GM12878 (cell line): ENCODE measurements at regions not wholly inside any gene's neighbourhood (a gene's known extent, or its start where the extent isn't known, plus 50 kb on each side); places are given as distances from the start of the nearest gene placed in this dataset.

Source experiments
- ATAC-seq: fragments of 200-7000 bp; cut with Tn5 transposase; 3 replicates; pipeline ENCODE4 v1.9.1; 2020; ENCODE audit warnings: mild to moderate bottlenecking, moderate library complexity
- BruUV-seq: library from RNA; stranded (reverse); fragments of 400-500 nt; replicated peaks from 2 replicates; lab custom pipeline; 2021; lab: Mats Ljungman, UMichigan
- CTCF ChIA-PET: fragments of 300-600 bp; sonication (Branson Sonifier 250); formaldehyde crosslinking; extraction: SDS; loops from one replicate; lab custom pipeline; 2021; ENCODE audit warnings: inconsistent platforms; lab: Yijun Ruan, JAX
- POLR2A ChIA-PET: fragments of 350-600 bp; formaldehyde crosslinking; extraction: SDS; loops from one replicate; lab custom pipeline; 2021; ENCODE audit warnings: inconsistent platforms; lab: Charles Lee
- RAD21 ChIA-PET: fragments of 300-600 bp; sonication (Branson Sonifier 250); formaldehyde crosslinking; loops from one replicate; lab custom pipeline; 2023; ENCODE audit warnings: antibody characterized with exemption; ENCODE audit not compliant: unreplicated experiment; lab: Charles Lee
- SMC1A ChIA-PET: fragments of 300-600 bp; sonication (Branson Sonifier 250); formaldehyde crosslinking; loops from one replicate; lab custom pipeline; 2023; ENCODE audit not compliant: unreplicated experiment, uncharacterized antibody; lab: Charles Lee
- DNase-seq: peaks from one replicate; pipeline ENCODE4 v3.0.0-alpha.2; 2011; ENCODE audit warnings: low read depth, low spot score
- FAIRE-seq: peaks from 3 replicates; lab custom pipeline; 2011; peaks lifted over from hg19 to GRCh38; lab: Jason Lieb, UNC
- H2AFZ ChIP-seq: 2 replicates; pipeline ENCODE4 v1.6.0; 2011; ENCODE audit warnings: low read depth, low read length, control low read depth; ENCODE audit not compliant: control insufficient read depth
- H3K27ac ChIP-seq: 2 replicates; pipeline ENCODE4 v1.5.1; 2011; ENCODE audit warnings: control low read depth; ENCODE audit not compliant: control insufficient read depth, insufficient read depth
- H3K27me3 ChIP-seq, 2 experiments: replicated peaks in 1 of 2; 2 replicates each; pipeline versions ENCODE4 v1.6.0 to v1.6.1; 2011; ENCODE audit warnings: low read length in 1 of 2; ENCODE audit not compliant: control insufficient read depth in 2 of 2, insufficient read depth in 2 of 2
- H3K36me3 ChIP-seq, 2 experiments: 2 replicates each; pipeline ENCODE4 v1.5.1; 2011; ENCODE audit warnings: low read length in 1 of 2; ENCODE audit not compliant: control insufficient read depth in 2 of 2, insufficient read depth in 2 of 2
- H3K4me1 ChIP-seq: 2 replicates; pipeline ENCODE4 v1.6.1; 2011; ENCODE audit warnings: mild to moderate bottlenecking, low read length, moderate library complexity, mixed read lengths; ENCODE audit not compliant: control insufficient read depth, insufficient read depth
- H3K4me2 ChIP-seq: 2 replicates; pipeline ENCODE4 v1.6.0; 2011; ENCODE audit warnings: control low read depth; ENCODE audit not compliant: control insufficient read depth, insufficient read depth
- H3K4me3 ChIP-seq: fragments of 200-600 bp; sonication (generic); 2 replicates; pipeline ENCODE4 v1.5.1; 2016
- H3K79me2 ChIP-seq: 2 replicates; pipeline ENCODE4 v1.6.0; 2011; ENCODE audit warnings: low read length; ENCODE audit not compliant: control insufficient read depth, insufficient read depth
- H3K9ac ChIP-seq: 2 replicates; pipeline ENCODE4 v1.8.0; 2011; ENCODE audit warnings: low read length, control low read depth, mixed read lengths; ENCODE audit not compliant: control insufficient read depth, insufficient read depth
- H3K9me3 ChIP-seq: replicated peaks from 3 replicates; pipeline ENCODE4 v1.5.1; 2011; ENCODE audit warnings: mild to moderate bottlenecking, low read length; ENCODE audit not compliant: control insufficient read depth, insufficient read depth
- H4K20me1 ChIP-seq: 2 replicates; pipeline ENCODE4 v1.6.0; 2011; ENCODE audit not compliant: control insufficient read depth, insufficient read depth
- ATF3 ChIP-seq: IDR thresholded peaks from 2 replicates; pipeline ENCODE4 v1.6.1; 2011; ENCODE audit warnings: low read depth, mild to moderate bottlenecking, low read length, moderate library complexity, borderline replicate concordance; ENCODE audit errors: extremely low read depth
- CBX3 ChIP-seq: fragments of 200-600 bp; sonication (generic); IDR thresholded peaks from 2 replicates; pipeline ENCODE4 v1.6.1; 2016; ENCODE audit warnings: low read depth, borderline replicate concordance
- EP300 ChIP-seq, 2 experiments: fragments of 150-350 bp in 1 of 2; IDR thresholded peaks; 2 replicates each; pipeline ENCODE4 v1.6.1; 2011 to 2012; ENCODE audit warnings: low read depth in 2 of 2, low read length in 2 of 2, borderline replicate concordance in 1 of 2, improper control_type of control experiment in 1 of 2, inconsistent platforms in 1 of 2; ENCODE audit not compliant: control insufficient read depth in 1 of 2
- HDAC2 ChIP-seq: fragments of 200-600 bp; sonication (generic); IDR thresholded peaks from 2 replicates; pipeline ENCODE4 v1.6.1; 2017
- HDAC6 ChIP-seq: fragments of 200-600 bp; sonication (generic); IDR thresholded peaks from one replicate; pipeline ENCODE4 v1.8.0; 2017; ENCODE audit warnings: antibody characterized with exemption; ENCODE audit not compliant: unreplicated experiment
- HSF1 ChIP-seq: fragments of 150-350 bp; IDR thresholded peaks from 2 replicates; pipeline ENCODE4 v1.6.1; 2014; ENCODE audit warnings: mild to moderate bottlenecking, low read depth, low read length
- IKZF2 ChIP-seq, 2 experiments: fragments of 450-650 bp; IDR thresholded peaks; 2 replicates each; pipeline ENCODE4 v1.6.1; 2017; ENCODE audit warnings: mild to moderate bottlenecking in 2 of 2, moderate library complexity in 2 of 2
- IRF4 ChIP-seq: IDR thresholded peaks from 2 replicates; pipeline ENCODE4 v1.6.1; 2011; ENCODE audit warnings: low read depth, low read length
- MTA2 ChIP-seq: fragments of 450-650 bp; IDR thresholded peaks from 2 replicates; pipeline ENCODE4 v1.6.1; 2016; ENCODE audit warnings: low read depth, mild to moderate bottlenecking, moderate library complexity
- NFIC ChIP-seq: IDR thresholded peaks from 2 replicates; pipeline ENCODE4 v1.6.1; 2012; ENCODE audit warnings: low read depth, mild to moderate bottlenecking, inconsistent platforms, low read length, moderate library complexity
- NFYA ChIP-seq: IDR thresholded peaks from 2 replicates; pipeline ENCODE4 v1.6.1; 2011; ENCODE audit warnings: low read depth, mild to moderate bottlenecking, low read length, improper control_type of control experiment, borderline replicate concordance
- RBBP5 ChIP-seq: fragments of 200-600 bp; sonication (generic); conservative IDR thresholded peaks from 2 replicates; pipeline ENCODE4 v1.6.1; 2016
- RELA ChIP-seq: fragments of 450-650 bp; IDR thresholded peaks from 2 replicates; pipeline ENCODE4 v1.8.0; 2014; ENCODE audit warnings: borderline replicate concordance; ENCODE audit not compliant: partially characterized antibody
- SMC3 ChIP-seq: IDR thresholded peaks from 2 replicates; pipeline ENCODE4 v1.6.1; 2011; ENCODE audit warnings: low read length, improper control_type of control experiment, borderline replicate concordance
- SUZ12 ChIP-seq: fragments of 200-600 bp; sonication (generic); IDR thresholded peaks from one replicate; pipeline ENCODE4 v1.6.1; 2018; ENCODE audit warnings: antibody characterized with exemption, mild to moderate bottlenecking; ENCODE audit not compliant: unreplicated experiment
- YBX1 ChIP-seq: fragments of 450-650 bp; IDR thresholded peaks from 2 replicates; pipeline ENCODE4 v1.6.1; 2016; ENCODE audit warnings: antibody characterized with exemption
- WGBS: methylation state at CpG from one replicate; pipeline ENCODE4 v1.1.6; 2016; ENCODE audit warnings: low lambda C conversion rate; ENCODE audit not compliant: insufficient replicate concordance, insufficient coverage; ENCODE audit errors: missing lambda C conversion rate; 5-methylcytosine and 5-hydroxymethylcytosine counted together
- in situ Hi-C: fragments of 300-500 bp; cut with MboI; formaldehyde crosslinking; loops from 9 replicates; pipeline ENCODE4 v1.14.3; 2018; ENCODE audit warnings: mixed read lengths
- intact Hi-C: fragments of 100-400 bp; cut with micrococcal nuclease; formaldehyde crosslinking; loops from one replicate; pipeline ENCODE4 v1.14.2; 2022; ENCODE audit not compliant: unreplicated experiment

GRCh38 chr5:56529666-56530430 lies 285.5 kb upstream of the MAP3K1 start:
- H3K4me2 ChIP-seq, result no peak overlapping the region
- DNase-seq, result no peak
- RAD21 ChIA-PET, result no interaction called here
- CTCF ChIA-PET, result no interaction called here
- SMC1A ChIA-PET, result no interaction called here
- no peak for ATAC-seq
- intact Hi-C loops, result no loop called here
- WGBS, result 66% methylated on average over 16 of the region's 16 CpGs
- no peaks in the 10 kb centered on the region for H4K20me1 ChIP-seq
- H3K4me3 ChIP-seq, result no peak overlapping the region
- in situ Hi-C loops, result no loop called here
- POLR2A ChIA-PET, result no interaction called here
- H3K9ac ChIP-seq, result no peak overlapping the region
- no peaks in the 10 kb centered on the region for H3K79me2 ChIP-seq
- H3K4me1 ChIP-seq, result no peaks in the 10 kb centered on the region
- no peak overlapping the region for H2AFZ ChIP-seq
- no peaks in the 10 kb centered on the region for H3K9me3 ChIP-seq
- no peak for TF ChIP-seq HDAC2
- no peak for TF ChIP-seq CBX3
- no peak for TF ChIP-seq ATF3
- TF ChIP-seq YBX1, result no peak
- no TSS peak for BruUV-seq
- H3K27ac ChIP-seq, result no peak overlapping the region
- H3K36me3 ChIP-seq, result no peaks in the 10 kb centered on the region
- FAIRE-seq, result no peak
- H3K27me3 ChIP-seq, result no peaks in the 10 kb centered on the region

- no peak overlapping the region for H2AFZ ChIP-seq
- 45% methylated on average over 4 of the region's 4 CpGs for WGBS
- H3K9ac ChIP-seq, result no peak overlapping the region
- no peak overlapping the region for H3K4me2 ChIP-seq
- H3K27me3 ChIP-seq, result 0 out of 4 replicates have a peak, but pooled peaks cover 0 to 2% of the 10 kb centered on the region in 2 experiments
- ChIA-PET CTCF (no interaction called here), POLR2A (interaction anchor here (0.6 kb wide), 1 partner anchor 193 kb away, joined by 3 read pairs; no protein-coding TSS in a partner anchor), SMC1A (interaction anchor here (0.6 kb wide), 1 partner anchor 69 kb away, joined by 3 read pairs; no protein-coding TSS in a partner anchor), RAD21 (no interaction called here)
- no peaks in the 10 kb centered on the region for H4K20me1 ChIP-seq
- in situ Hi-C loops, result no loop called here
- DNase-seq (no peak), FAIRE-seq (no peak), ATAC-seq (peak; percentile 23; the same call in 1 of the 3 replicates)
- H3K79me2 ChIP-seq, result no peaks in the 10 kb centered on the region
- no peaks in the 10 kb centered on the region for H3K36me3 ChIP-seq
- intact Hi-C loops, result no loop called here
- no peaks in the 10 kb centered on the region for H3K4me1 ChIP-seq
- no TSS peak for BruUV-seq
- H3K9me3 ChIP-seq, result no peaks in the 10 kb centered on the region
- no peak overlapping the region for H3K27ac ChIP-seq
- no peak overlapping the region for H3K4me3 ChIP-seq
- TF ChIP-seq RELA, result no peak
- no peak for TF ChIP-seq IRF4
- TF ChIP-seq SUZ12, result no peak
- no peak for TF ChIP-seq NFYA
- TF ChIP-seq NFIC, result no peak
- no peak for TF ChIP-seq HSF1
- no peak for TF ChIP-seq SMC3
- TF ChIP-seq IKZF2 (IDR thresholded peaks at IDR 0.05), result no peak
- no peak for TF ChIP-seq MTA2
- no peak for TF ChIP-seq EP300 (IDR thresholded peaks at IDR 0.05; ENCODE audit: borderline replicate concordance in 1 of 2, control insufficient read depth in 1 of 2, low read depth in 2 of 2, low read length in 2 of 2)
- TF ChIP-seq RBBP5, result no peak
- TF ChIP-seq HDAC6, result no peak
Measured at GRCh38 chr5:56527174-56527573, 288.2 kb upstream of the MAP3K1 start.
